Lower leg skin (tissue), 4 donors: ENCODE measurements at regions not wholly inside any gene's neighbourhood (a gene's known extent, or its start where the extent isn't known, plus 50 kb on each side); places are given as distances from the start of the nearest gene placed in this dataset.
"Not testable (repeated sequence)": the region's sequence is repeated elsewhere in the genome, so short reads cannot be mapped to it uniquely, and the experiment has no call there.

Source experiments
- DNase-seq, 2 donors: peaks; one replicate each; pipeline ENCODE4 v3.0.0-alpha.2; 2019; ENCODE audit warnings: low spot score in 2 of 2
- H3K4me3 ChIP-seq: fragments of 200-600 bp; sonication (generic); 2 replicates; pipeline ENCODE4 v1.5.1; 2017; ENCODE audit warnings: mild to moderate bottlenecking, low read depth; ENCODE audit not compliant: poor library complexity, severe bottlenecking
- POLR2A ChIP-seq, 2 donors: fragments of 450-650 bp; IDR thresholded peaks; one replicate each; pipeline ENCODE4 v1.6.1; 2016 to 2017; ENCODE audit warnings: antibody characterized with exemption in 2 of 2, mild to moderate bottlenecking in 1 of 2, moderate library complexity in 1 of 2
- WGBS, 2 donors: methylation state at CpG; one replicate each; pipeline ENCODE4 v1.1.5; 2018; 5-methylcytosine and 5-hydroxymethylcytosine counted together
- intact Hi-C: fragments of 100-400 bp; cut with DNase I; formaldehyde crosslinking; loops from one replicate; pipeline ENCODE4 v1.15.0; 2023; ENCODE audit warnings: low total_unique reads
- TF ChIP-seq, protein P1 (sequence below), 3 donors: fragments of 450-650 bp; IDR thresholded peaks; one replicate each; pipeline ENCODE4 v1.5.1; 2016; ENCODE audit warnings: antibody characterized with exemption in 3 of 3, mild to moderate bottlenecking in 3 of 3, moderate library complexity in 2 of 3

DNA sequence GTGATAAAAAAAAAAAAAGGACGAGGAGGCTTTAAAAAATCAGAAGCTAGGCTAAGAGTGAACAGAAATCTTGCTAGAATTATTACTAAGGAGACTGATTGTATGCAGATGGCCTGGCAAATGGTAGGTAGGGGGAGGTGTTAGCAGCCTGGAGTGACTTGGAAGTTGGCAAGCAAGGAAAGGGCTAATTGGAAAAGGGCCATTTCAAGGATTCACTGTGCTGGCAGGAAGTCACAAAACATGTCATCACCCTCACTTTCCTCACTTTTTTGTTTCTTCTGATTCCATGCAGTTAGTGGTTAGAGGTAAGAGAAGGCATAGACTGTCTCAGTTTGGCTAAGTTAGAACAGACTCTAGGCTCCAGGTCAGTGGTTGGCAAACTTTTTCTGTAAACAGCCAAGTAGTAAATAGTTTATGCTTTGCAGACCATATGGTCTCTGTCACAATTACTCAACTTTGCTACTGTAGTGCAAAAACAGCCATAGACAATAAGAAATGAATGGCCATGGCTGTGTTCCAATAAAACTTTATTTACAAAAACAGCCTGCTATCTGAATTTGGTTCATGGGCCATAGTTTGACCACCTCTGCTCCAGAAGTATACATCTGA lies 646.5 kb upstream of the ACTRT1 start:
- DNase-seq: no peak
- intact Hi-C loops: no loop called here
- TF ChIP-seq, protein P1, sequence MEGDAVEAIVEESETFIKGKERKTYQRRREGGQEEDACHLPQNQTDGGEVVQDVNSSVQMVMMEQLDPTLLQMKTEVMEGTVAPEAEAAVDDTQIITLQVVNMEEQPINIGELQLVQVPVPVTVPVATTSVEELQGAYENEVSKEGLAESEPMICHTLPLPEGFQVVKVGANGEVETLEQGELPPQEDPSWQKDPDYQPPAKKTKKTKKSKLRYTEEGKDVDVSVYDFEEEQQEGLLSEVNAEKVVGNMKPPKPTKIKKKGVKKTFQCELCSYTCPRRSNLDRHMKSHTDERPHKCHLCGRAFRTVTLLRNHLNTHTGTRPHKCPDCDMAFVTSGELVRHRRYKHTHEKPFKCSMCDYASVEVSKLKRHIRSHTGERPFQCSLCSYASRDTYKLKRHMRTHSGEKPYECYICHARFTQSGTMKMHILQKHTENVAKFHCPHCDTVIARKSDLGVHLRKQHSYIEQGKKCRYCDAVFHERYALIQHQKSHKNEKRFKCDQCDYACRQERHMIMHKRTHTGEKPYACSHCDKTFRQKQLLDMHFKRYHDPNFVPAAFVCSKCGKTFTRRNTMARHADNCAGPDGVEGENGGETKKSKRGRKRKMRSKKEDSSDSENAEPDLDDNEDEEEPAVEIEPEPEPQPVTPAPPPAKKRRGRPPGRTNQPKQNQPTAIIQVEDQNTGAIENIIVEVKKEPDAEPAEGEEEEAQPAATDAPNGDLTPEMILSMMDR (IDR thresholded peaks at IDR 0.05): no peak
- TF ChIP-seq POLR2A (IDR thresholded peaks at IDR 0.05): no peak
- H3K4me3 ChIP-seq: no peak overlapping the region
- WGBS, 2 donors: 23 to 29% methylated on average over 1 of the region's 1 CpG

DNA sequence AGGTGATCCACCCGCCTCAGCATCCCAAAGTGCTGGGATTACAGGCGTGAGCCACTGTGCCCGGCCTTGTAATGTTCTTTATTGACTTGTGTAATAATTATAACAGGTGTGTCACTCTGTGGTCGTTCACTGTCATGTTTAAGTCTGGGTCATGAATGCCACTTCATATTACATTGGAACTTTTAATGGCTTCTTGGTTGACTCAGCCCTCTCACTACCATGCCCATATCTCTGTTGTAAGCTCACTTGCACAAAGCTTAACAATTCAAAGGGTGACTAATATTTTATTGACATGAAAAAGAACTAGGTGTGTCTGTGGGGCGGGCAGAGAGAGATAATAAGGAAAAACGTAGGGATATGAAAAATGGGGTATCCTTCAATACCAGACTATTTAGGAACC lies 639.7 kb upstream of the ACTRT1 start:
- 81 to 89% methylated on average over 6 of the region's 6 CpGs for WGBS, 2 donors
- intact Hi-C loops: no loop called here
- DNase-seq: no peak
- TF ChIP-seq, protein P1 (IDR thresholded peaks at IDR 0.05): no peak
- TF ChIP-seq POLR2A (IDR thresholded peaks at IDR 0.05): no peak
- no peak overlapping the region for H3K4me3 ChIP-seq

GRCh38 chrX:128685387-128685786 lies 633.2 kb upstream of the ACTRT1 start:
- no peak overlapping the region for H3K4me3 ChIP-seq
- DNase-seq: no peak
- intact Hi-C loops: no loop called here
- 82 to 90% methylated on average over 2 of the region's 2 CpGs for WGBS, 2 donors
- TF ChIP-seq, protein P1 (IDR thresholded peaks at IDR 0.05): no peak

DNA sequence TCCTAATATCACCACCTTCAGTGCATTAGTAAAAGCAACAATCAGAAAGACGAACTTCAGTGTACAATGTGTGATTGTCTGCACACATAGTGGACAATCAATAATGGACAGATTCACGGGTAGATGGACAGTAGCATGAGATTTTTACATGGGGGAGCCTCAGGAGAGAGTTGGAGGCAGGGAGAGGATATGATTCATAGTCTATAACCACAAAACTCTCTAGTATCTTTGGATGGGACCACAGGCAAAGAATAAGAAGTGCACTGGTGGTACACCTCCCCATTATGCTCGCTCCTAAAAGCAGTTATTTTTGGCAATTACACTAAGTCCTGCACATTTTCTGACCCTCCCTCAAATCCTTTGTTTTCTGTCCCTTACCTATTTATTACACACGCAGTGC lies 624.4 kb upstream of the ACTRT1 start:
- no peak for DNase-seq
- intact Hi-C loops: no loop called here
- TF ChIP-seq POLR2A (IDR thresholded peaks at IDR 0.05): no peak
- TF ChIP-seq, protein P1 (IDR thresholded peaks at IDR 0.05): no peak
- WGBS, 2 donors: 76 to 84% methylated on average over 4 of the region's 4 CpGs
- H3K4me3 ChIP-seq: no peak overlapping the region

- DNase-seq, H3K4me3 ChIP-seq, intact Hi-C loops: not testable (repeated sequence)
- 74 to 75% methylated on average over 5 to 9 of the region's 9 CpGs for WGBS, 2 donors
These were observed 622.3 kb upstream of the ACTRT1 start for GRCh38 chrX:128674326-128675086.

DNA sequence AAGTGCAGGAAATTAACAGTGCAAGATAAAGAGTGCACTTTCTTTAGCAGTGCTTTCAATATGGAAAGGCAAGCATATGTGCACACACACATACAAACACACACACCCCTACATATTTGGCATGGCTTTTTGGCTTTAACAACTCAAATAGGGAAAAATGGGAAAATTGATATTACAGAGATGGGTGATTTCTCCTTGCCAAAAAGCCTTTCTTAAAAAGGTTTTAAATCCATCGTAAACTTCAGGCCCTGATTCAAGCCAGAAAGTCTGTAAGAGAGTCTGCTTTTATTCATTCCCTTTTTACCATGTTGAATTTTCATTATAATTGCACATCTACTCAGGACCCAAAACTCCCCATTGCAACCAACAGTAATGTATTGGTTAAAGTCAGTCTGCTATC lies 612.0 kb upstream of the ACTRT1 start:
- H3K4me3 ChIP-seq: no peak overlapping the region
- WGBS, 2 donors: 57 to 77% methylated on average over 1 of the region's 1 CpG
- intact Hi-C loops: no loop called here
- TF ChIP-seq, protein P1 (IDR thresholded peaks at IDR 0.05): no peak
- no peak for TF ChIP-seq POLR2A (IDR thresholded peaks at IDR 0.05)
- DNase-seq: no peak
